ENCODE measurements at regions not wholly inside any gene's neighbourhood (a gene's known extent, or its start where the extent isn't known, plus 50 kb on each side); places are given as distances from the start of the nearest gene placed in this dataset.

GRCh38 chr2:19454125-19454524, 95.7 kb upstream of the OSR1 start:
- no peak for TF ChIP-seq RUNX3 (IDR thresholded peaks at IDR 0.05; ENCODE audit: low read length)
- TF ChIP-seq EZH2 (IDR thresholded peaks at IDR 0.05; ENCODE audit: borderline replicate concordance, control insufficient read depth, low read depth, low read length): no peak
- no peak for TF ChIP-seq SIN3A (IDR thresholded peaks at IDR 0.05; ENCODE audit: low read depth, low read length)
- no peak for TF ChIP-seq DPF2 (IDR thresholded peaks at IDR 0.05)
- TF ChIP-seq FOS (IDR thresholded peaks at IDR 0.05; ENCODE audit: borderline replicate concordance, extremely low read depth, insufficient read length): no peak
- TF ChIP-seq POLR2A (IDR thresholded peaks at IDR 0.05; ENCODE audit: low read depth, low read length): no peak
- no peak for TF ChIP-seq CTCF (IDR thresholded peaks at IDR 0.05 in 2 of 3, conservative IDR thresholded peaks at IDR 0.05 in 1 of 3; ENCODE audit: control insufficient read depth in 2 of 3, extremely low read depth in 1 of 3, insufficient read depth in 1 of 3, low read depth in 3 of 3, low read length in 3 of 3)
- no peak for TF ChIP-seq POLR2AphosphoS5 (IDR thresholded peaks at IDR 0.05; ENCODE audit: low read length)
- no peak for TF ChIP-seq RAD21 (IDR thresholded peaks at IDR 0.05; ENCODE audit: insufficient read depth, low read depth, low read length)

All from GM12878 (cell line).